Liver (tissue), 7 donors: ENCODE measurements at regions not wholly inside any gene's neighbourhood (a gene's known extent, or its start where the extent isn't known, plus 50 kb on each side); places are given as distances from the start of the nearest gene placed in this dataset.

Experiments used
- DNase-seq: peaks from one replicate; pipeline ENCODE4 v3.0.0-alpha.2; 2017; ENCODE audit warnings: low spot score
- H3K27ac ChIP-seq, 2 donors: one replicate each; pipeline ENCODE4 v1.7.0; 2013; ENCODE audit warnings: inconsistent platforms in 2 of 2, low read length in 2 of 2, control low read depth in 1 of 2, low read depth in 1 of 2, mild to moderate bottlenecking in 1 of 2
- H3K27me3 ChIP-seq, 4 donors: one replicate each; pipeline versions ENCODE4 v1.6.1 to v1.7.0; 2013; ENCODE audit warnings: low read length in 3 of 4, inconsistent platforms in 1 of 4, mild to moderate bottlenecking in 1 of 4, moderate library complexity in 1 of 4; ENCODE audit not compliant: control insufficient read depth in 4 of 4, insufficient read depth in 4 of 4
- H3K36me3 ChIP-seq, 4 donors: one replicate each; pipeline versions ENCODE4 v1.6.1 to v1.7.0; 2013; ENCODE audit warnings: low read length in 3 of 4, mild to moderate bottlenecking in 3 of 4, low read depth in 1 of 4, moderate library complexity in 1 of 4; ENCODE audit not compliant: control insufficient read depth in 4 of 4, insufficient read depth in 3 of 4
- H3K4me1 ChIP-seq, 4 donors: one replicate each; pipeline versions ENCODE4 v1.6.1 to v1.7.0; 2013; ENCODE audit warnings: low read length in 3 of 4, mild to moderate bottlenecking in 3 of 4, moderate library complexity in 1 of 4; ENCODE audit not compliant: control insufficient read depth in 4 of 4, insufficient read depth in 4 of 4
- H3K4me3 ChIP-seq, 3 donors: one replicate each; pipeline versions ENCODE4 v1.6.1 to v1.7.0; 2013; ENCODE audit warnings: low read length in 3 of 3, control low read depth in 1 of 3, low read depth in 1 of 3, mild to moderate bottlenecking in 1 of 3
- H3K9ac ChIP-seq, 2 donors: one replicate each; pipeline ENCODE4 v1.7.0; 2013; ENCODE audit warnings: low read length in 2 of 2, mild to moderate bottlenecking in 2 of 2, moderate library complexity in 2 of 2, control low read depth in 1 of 2, low read depth in 1 of 2
- H3K9me3 ChIP-seq, 4 donors: one replicate each; pipeline versions ENCODE4 v1.6.1 to v1.7.0; 2013; ENCODE audit warnings: low read length in 3 of 4; ENCODE audit not compliant: control insufficient read depth in 4 of 4
- EGR1 ChIP-seq, 2 donors: IDR thresholded peaks; 2 replicates each; pipeline ENCODE4 v1.6.1; 2016 to 2018; ENCODE audit warnings: antibody characterized with exemption in 2 of 2, low read depth in 2 of 2
- FOXA1 ChIP-seq: IDR thresholded peaks from 2 replicates; pipeline ENCODE4 v1.6.1; 2016; ENCODE audit warnings: antibody characterized with exemption
- FOXA2 ChIP-seq: IDR thresholded peaks from 2 replicates; pipeline ENCODE4 v1.6.1; 2016; ENCODE audit warnings: antibody characterized with exemption
- GABPA ChIP-seq, 2 donors: IDR thresholded peaks in 1 of 2; conservative IDR thresholded peaks in 1 of 2; 2 replicates each; pipeline ENCODE4 v1.6.1; 2016; ENCODE audit warnings: antibody characterized with exemption in 2 of 2, mild to moderate bottlenecking in 1 of 2, moderate library complexity in 1 of 2
- HNF4A ChIP-seq, 2 donors: conservative IDR thresholded peaks; 2 replicates each; pipeline ENCODE4 v1.6.1; 2016; ENCODE audit warnings: antibody characterized with exemption in 2 of 2, mild to moderate bottlenecking in 2 of 2
- HNF4G ChIP-seq: IDR thresholded peaks from 2 replicates; pipeline ENCODE4 v1.6.1; 2016; ENCODE audit warnings: antibody characterized with exemption
- NR2F2 ChIP-seq: IDR thresholded peaks from 2 replicates; pipeline ENCODE4 v1.6.1; 2016; ENCODE audit warnings: antibody characterized with exemption
- RXRA ChIP-seq, 2 donors: IDR thresholded peaks; 2 replicates each; pipeline ENCODE4 v1.6.1; 2017 to 2018; ENCODE audit warnings: antibody characterized with exemption in 2 of 2, mild to moderate bottlenecking in 1 of 2
- SP1 ChIP-seq: IDR thresholded peaks from 2 replicates; pipeline ENCODE4 v1.6.1; 2018; ENCODE audit warnings: antibody characterized with exemption, mild to moderate bottlenecking
- YY1 ChIP-seq: IDR thresholded peaks from 2 replicates; pipeline ENCODE4 v1.6.1; 2016; ENCODE audit warnings: antibody characterized with exemption, mild to moderate bottlenecking
- WGBS: extraction: QIAGEN DNeasy Blood & Tissue Kit; methylation state at CpG from one replicate; pipeline ENCODE4 v1.1.7; 2013; 5-methylcytosine and 5-hydroxymethylcytosine counted together
- TF ChIP-seq, protein P1 (sequence below): IDR thresholded peaks from 2 replicates; pipeline ENCODE4 v1.6.1; 2016; ENCODE audit warnings: antibody characterized with exemption
- TF ChIP-seq, protein P2 (sequence below): IDR thresholded peaks from 2 replicates; pipeline ENCODE4 v1.6.1; 2016; ENCODE audit warnings: antibody characterized with exemption
- TF ChIP-seq, protein P3 (sequence below): IDR thresholded peaks from 2 replicates; pipeline ENCODE4 v1.6.1; 2016; ENCODE audit warnings: antibody characterized with exemption
- TF ChIP-seq, protein P4 (sequence below): IDR thresholded peaks from 2 replicates; pipeline ENCODE4 v1.6.1; 2016; ENCODE audit warnings: antibody characterized with exemption, mild to moderate bottlenecking
- donor health status: healthy.
- donor health status: healthy.
- donor health status: healthy.
- donor health status: healthy.

DNA sequence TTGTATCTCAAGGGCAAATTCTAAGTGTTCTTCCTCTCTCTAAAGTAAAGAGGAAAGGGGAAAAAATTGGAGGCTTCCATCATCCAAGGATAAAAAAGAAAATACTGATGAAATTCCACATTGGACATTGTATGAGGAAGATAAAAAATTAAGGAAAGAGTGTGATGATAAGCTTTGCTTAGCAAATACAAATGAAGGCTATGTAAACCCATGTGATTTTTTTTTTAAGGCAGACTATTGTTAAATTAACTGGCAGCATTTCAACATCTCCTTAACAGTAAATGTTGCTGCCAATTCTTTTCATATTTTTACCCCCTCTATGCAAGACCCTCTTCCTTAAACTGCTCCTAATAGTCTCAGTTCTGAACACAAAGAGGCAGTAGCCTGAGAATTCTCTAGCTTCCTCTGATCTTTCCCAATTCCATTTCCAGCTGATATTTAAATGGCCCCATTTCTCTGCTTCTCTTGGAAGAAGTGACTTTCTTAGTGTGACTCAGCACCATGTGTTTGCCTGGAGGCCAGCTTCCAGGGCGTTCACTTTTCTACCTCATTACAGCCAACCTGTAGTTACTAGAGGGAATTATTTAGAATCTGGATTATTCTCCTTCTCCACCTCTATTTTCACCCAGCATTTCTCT lies 159.7 kb downstream of the TLE1 start (continued):
- no peak for TF ChIP-seq EGR1 (IDR thresholded peaks at IDR 0.05; ENCODE audit: low read depth in 2 of 2)
- no peak for TF ChIP-seq FOXA1
- no peak for TF ChIP-seq RXRA (IDR thresholded peaks at IDR 0.05)
- TF ChIP-seq GABPA (IDR thresholded peaks at IDR 0.05 in 1 of 2, conservative IDR thresholded peaks at IDR 0.05 in 1 of 2): no peak
- TF ChIP-seq, protein P1, sequence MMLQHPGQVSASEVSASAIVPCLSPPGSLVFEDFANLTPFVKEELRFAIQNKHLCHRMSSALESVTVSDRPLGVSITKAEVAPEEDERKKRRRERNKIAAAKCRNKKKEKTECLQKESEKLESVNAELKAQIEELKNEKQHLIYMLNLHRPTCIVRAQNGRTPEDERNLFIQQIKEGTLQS: no peak
- no peak for TF ChIP-seq FOXA2
- TF ChIP-seq, protein P2, sequence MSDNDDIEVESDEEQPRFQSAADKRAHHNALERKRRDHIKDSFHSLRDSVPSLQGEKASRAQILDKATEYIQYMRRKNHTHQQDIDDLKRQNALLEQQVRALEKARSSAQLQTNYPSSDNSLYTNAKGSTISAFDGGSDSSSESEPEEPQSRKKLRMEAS: peak; percentile 59
- TF ChIP-seq, protein P3, sequence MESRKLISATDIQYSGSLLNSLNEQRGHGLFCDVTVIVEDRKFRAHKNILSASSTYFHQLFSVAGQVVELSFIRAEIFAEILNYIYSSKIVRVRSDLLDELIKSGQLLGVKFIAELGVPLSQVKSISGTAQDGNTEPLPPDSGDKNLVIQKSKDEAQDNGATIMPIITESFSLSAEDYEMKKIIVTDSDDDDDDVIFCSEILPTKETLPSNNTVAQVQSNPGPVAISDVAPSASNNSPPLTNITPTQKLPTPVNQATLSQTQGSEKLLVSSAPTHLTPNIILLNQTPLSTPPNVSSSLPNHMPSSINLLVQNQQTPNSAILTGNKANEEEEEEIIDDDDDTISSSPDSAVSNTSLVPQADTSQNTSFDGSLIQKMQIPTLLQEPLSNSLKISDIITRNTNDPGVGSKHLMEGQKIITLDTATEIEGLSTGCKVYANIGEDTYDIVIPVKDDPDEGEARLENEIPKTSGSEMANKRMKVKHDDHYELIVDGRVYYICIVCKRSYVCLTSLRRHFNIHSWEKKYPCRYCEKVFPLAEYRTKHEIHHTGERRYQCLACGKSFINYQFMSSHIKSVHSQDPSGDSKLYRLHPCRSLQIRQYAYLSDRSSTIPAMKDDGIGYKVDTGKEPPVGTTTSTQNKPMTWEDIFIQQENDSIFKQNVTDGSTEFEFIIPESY: no peak
- no peak for TF ChIP-seq NR2F2
- peak; percentile 50 for TF ChIP-seq YY1
- TF ChIP-seq SP1: no peak

DNA sequence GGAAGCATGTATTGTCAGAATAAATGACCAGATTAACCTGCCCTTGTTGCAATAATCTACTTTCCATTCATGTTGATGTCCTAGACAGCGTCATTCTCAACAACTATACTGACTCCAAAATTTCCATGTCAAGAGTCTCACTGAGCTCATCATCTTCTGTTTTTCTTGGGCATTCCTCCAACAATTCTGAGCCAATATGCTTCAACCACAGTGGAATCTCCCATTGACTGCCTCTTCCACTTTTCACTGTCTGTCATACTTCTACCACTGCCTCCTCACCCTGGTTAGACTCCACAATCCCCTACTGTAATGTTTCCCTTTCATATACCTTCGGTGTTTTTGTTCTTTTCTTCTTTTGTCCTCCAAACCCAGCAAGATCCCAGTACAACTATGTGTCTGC lies 162.8 kb downstream of the TLE1 start:
- TF ChIP-seq, protein P4, sequence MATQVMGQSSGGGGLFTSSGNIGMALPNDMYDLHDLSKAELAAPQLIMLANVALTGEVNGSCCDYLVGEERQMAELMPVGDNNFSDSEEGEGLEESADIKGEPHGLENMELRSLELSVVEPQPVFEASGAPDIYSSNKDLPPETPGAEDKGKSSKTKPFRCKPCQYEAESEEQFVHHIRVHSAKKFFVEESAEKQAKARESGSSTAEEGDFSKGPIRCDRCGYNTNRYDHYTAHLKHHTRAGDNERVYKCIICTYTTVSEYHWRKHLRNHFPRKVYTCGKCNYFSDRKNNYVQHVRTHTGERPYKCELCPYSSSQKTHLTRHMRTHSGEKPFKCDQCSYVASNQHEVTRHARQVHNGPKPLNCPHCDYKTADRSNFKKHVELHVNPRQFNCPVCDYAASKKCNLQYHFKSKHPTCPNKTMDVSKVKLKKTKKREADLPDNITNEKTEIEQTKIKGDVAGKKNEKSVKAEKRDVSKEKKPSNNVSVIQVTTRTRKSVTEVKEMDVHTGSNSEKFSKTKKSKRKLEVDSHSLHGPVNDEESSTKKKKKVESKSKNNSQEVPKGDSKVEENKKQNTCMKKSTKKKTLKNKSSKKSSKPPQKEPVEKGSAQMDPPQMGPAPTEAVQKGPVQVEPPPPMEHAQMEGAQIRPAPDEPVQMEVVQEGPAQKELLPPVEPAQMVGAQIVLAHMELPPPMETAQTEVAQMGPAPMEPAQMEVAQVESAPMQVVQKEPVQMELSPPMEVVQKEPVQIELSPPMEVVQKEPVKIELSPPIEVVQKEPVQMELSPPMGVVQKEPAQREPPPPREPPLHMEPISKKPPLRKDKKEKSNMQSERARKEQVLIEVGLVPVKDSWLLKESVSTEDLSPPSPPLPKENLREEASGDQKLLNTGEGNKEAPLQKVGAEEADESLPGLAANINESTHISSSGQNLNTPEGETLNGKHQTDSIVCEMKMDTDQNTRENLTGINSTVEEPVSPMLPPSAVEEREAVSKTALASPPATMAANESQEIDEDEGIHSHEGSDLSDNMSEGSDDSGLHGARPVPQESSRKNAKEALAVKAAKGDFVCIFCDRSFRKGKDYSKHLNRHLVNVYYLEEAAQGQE: no peak
- TF ChIP-seq YY1: no peak
- TF ChIP-seq HNF4G: no peak
- TF ChIP-seq HNF4A (conservative IDR thresholded peaks at IDR 0.05): no peak
- no peak for TF ChIP-seq EGR1 (IDR thresholded peaks at IDR 0.05; ENCODE audit: low read depth in 2 of 2)
- TF ChIP-seq, protein P1: no peak
- Histone ChIP-seq H3K4me1 (peaks cover 2 to 9% (median 8%) of the 10 kb centered on the region in 4 donors), H3K27ac (no peak overlapping the region), H3K9ac (no peak overlapping the region), H3K4me3 (no peak overlapping the region), H3K27me3 (no peaks in the 10 kb centered on the region), H3K9me3 (no peaks in the 10 kb centered on the region), H3K36me3 (no peaks in the 10 kb centered on the region)
- WGBS: 91% methylated on average over 2 of the region's 2 CpGs
- DNase-seq: no peak
